GM23338 (cell line): ENCODE measurements at regions not wholly inside any gene's neighbourhood (a gene's known extent, or its start where the extent isn't known, plus 50 kb on each side); places are given as distances from the start of the nearest gene placed in this dataset.

Source experiments
- CREB1 ChIP-seq: fragments of 250-450 bp; sonication (Bioruptor Pico); IDR thresholded peaks from 2 replicates; pipeline ENCODE4 v1.5.0; 2020; ENCODE audit warnings: low read depth, mild to moderate bottlenecking, moderate library complexity
- CTCF ChIP-seq, 2 experiments: fragments of 200-600 bp in 1 of 2; sonication (generic) in 1 of 2; conservative IDR thresholded peaks; 2 replicates each; pipeline versions ENCODE4 v1.5.1 to v1.6.1; 2016 to 2017; ENCODE audit warnings: antibody characterized with exemption in 2 of 2, low read depth in 2 of 2, mild to moderate bottlenecking in 2 of 2, moderate library complexity in 1 of 2
- ETS1 ChIP-seq: IDR thresholded peaks from 2 replicates; pipeline ENCODE4 v1.6.1; 2016; ENCODE audit warnings: antibody characterized with exemption
- EZH2 ChIP-seq: fragments of 200-600 bp; sonication (generic); IDR thresholded peaks from one replicate; pipeline ENCODE4 v1.8.0; 2017; ENCODE audit warnings: antibody characterized with exemption, mild to moderate bottlenecking, low read depth; ENCODE audit not compliant: unreplicated experiment
- EZH2phosphoT487 ChIP-seq: fragments of 200-600 bp; sonication (generic); IDR thresholded peaks from one replicate; pipeline ENCODE4 v1.8.1; 2018; ENCODE audit warnings: antibody characterized with exemption; ENCODE audit not compliant: unreplicated experiment
- JUNB ChIP-seq: IDR thresholded peaks from one replicate; pipeline ENCODE4 v1.6.1; 2016; ENCODE audit warnings: antibody characterized with exemption; ENCODE audit not compliant: unreplicated experiment
- NANOG ChIP-seq: IDR thresholded peaks from 2 replicates; pipeline ENCODE4 v1.6.1; 2016; ENCODE audit warnings: antibody characterized with exemption, borderline replicate concordance
- POLR2AphosphoS5 ChIP-seq: IDR thresholded peaks from 2 replicates; pipeline ENCODE4 v1.6.1; 2016; ENCODE audit warnings: antibody characterized with exemption, low read depth
- REST ChIP-seq: IDR thresholded peaks from one replicate; pipeline ENCODE4 v1.6.1; 2018; ENCODE audit warnings: antibody characterized with exemption; ENCODE audit not compliant: unreplicated experiment
- STAT1 ChIP-seq: IDR thresholded peaks from one replicate; pipeline ENCODE4 v1.6.1; 2016; ENCODE audit warnings: antibody characterized with exemption; ENCODE audit not compliant: unreplicated experiment
- ZNF114 ChIP-seq: fragments of 250-450 bp; sonication (Bioruptor Pico); IDR thresholded peaks from 2 replicates; pipeline ENCODE4 v1.5.0; 2020; ENCODE audit warnings: mild to moderate bottlenecking, moderate library complexity
- ZNF331 ChIP-seq: fragments of 250-450 bp; sonication (Bioruptor Pico); IDR thresholded peaks from 2 replicates; pipeline ENCODE4 v1.5.0; 2020; ENCODE audit warnings: low read depth, mild to moderate bottlenecking, moderate library complexity
- TF ChIP-seq, protein P1 (sequence below): fragments of 250-450 bp; sonication (Bioruptor Pico); IDR thresholded peaks from 2 replicates; pipeline ENCODE4 v1.5.0; 2020; ENCODE audit warnings: mild to moderate bottlenecking, moderate library complexity

DNA sequence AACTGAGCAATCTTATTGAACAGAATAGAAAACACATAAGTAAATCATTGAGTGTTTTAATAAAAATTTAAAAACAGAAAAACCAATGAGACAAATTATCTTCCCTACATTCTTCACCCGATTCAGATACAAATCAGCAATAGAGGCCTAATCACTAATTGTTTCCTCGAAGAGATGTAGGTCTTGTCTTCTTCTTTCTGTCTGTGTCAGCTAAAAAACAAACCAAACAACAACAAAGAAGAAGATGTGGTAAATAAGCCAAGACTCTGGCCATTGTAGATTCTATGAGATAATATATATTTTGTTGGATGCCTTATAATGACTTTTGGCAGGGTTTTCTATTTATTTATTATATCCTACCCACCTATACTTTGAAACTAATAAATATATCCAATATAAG, 200.9 kb upstream of the FSIP2 start:
- TF ChIP-seq EZH2phosphoT487 (no peak), CTCF (conservative IDR thresholded peaks at IDR 0.05; ENCODE audit: low read depth in 2 of 2) (no peak), ETS1 (no peak), POLR2AphosphoS5 (no peak), REST (no peak), EZH2 (no peak), STAT1 (no peak), ZNF114 (no peak), CREB1 (CRISPR knock-in tag) (no peak), NANOG (no peak), JUNB (no peak), ZNF331 (no peak)
- TF ChIP-seq, protein P1, sequence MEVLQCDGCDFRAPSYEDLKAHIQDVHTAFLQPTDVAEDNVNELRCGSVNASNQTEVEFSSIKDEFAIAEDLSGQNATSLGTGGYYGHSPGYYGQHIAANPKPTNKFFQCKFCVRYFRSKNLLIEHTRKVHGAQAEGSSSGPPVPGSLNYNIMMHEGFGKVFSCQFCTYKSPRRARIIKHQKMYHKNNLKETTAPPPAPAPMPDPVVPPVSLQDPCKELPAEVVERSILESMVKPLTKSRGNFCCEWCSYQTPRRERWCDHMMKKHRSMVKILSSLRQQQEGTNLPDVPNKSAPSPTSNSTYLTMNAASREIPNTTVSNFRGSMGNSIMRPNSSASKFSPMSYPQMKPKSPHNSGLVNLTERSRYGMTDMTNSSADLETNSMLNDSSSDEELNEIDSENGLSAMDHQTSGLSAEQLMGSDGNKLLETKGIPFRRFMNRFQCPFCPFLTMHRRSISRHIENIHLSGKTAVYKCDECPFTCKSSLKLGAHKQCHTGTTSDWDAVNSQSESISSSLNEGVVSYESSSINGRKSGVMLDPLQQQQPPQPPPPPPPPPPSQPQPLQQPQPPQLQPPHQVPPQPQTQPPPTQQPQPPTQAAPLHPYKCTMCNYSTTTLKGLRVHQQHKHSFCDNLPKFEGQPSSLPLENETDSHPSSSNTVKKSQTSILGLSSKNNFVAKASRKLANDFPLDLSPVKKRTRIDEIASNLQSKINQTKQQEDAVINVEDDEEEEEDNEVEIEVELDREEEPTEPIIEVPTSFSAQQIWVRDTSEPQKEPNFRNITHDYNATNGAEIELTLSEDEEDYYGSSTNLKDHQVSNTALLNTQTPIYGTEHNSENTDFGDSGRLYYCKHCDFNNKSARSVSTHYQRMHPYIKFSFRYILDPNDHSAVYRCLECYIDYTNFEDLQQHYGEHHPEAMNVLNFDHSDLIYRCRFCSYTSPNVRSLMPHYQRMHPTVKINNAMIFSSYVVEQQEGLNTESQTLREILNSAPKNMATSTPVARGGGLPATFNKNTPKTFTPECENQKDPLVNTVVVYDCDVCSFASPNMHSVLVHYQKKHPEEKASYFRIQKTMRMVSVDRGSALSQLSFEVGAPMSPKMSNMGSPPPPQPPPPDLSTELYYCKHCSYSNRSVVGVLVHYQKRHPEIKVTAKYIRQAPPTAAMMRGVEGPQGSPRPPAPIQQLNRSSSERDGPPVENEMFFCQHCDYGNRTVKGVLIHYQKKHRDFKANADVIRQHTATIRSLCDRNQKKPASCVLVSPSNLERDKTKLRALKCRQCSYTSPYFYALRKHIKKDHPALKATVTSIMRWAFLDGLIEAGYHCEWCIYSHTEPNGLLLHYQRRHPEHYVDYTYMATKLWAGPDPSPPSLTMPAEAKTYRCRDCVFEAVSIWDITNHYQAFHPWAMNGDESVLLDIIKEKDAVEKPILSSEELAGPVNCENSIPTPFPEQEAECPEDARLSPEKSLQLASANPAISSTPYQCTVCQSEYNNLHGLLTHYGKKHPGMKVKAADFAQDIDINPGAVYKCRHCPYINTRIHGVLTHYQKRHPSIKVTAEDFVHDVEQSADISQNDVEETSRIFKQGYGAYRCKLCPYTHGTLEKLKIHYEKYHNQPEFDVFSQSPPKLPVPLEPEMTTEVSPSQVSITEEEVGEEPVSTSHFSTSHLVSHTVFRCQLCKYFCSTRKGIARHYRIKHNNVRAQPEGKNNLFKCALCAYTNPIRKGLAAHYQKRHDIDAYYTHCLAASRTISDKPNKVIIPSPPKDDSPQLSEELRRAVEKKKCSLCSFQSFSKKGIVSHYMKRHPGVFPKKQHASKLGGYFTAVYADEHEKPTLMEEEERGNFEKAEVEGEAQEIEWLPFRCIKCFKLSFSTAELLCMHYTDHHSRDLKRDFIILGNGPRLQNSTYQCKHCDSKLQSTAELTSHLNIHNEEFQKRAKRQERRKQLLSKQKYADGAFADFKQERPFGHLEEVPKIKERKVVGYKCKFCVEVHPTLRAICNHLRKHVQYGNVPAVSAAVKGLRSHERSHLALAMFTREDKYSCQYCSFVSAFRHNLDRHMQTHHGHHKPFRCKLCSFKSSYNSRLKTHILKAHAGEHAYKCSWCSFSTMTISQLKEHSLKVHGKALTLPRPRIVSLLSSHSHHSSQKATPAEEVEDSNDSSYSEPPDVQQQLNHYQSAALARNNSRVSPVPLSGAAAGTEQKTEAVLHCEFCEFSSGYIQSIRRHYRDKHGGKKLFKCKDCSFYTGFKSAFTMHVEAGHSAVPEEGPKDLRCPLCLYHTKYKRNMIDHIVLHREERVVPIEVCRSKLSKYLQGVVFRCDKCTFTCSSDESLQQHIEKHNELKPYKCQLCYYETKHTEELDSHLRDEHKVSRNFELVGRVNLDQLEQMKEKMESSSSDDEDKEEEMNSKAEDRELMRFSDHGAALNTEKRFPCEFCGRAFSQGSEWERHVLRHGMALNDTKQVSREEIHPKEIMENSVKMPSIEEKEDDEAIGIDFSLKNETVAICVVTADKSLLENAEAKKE (CRISPR knock-in tag): no peak
